ENCODE measurements at regions not wholly inside any gene's neighbourhood (a gene's known extent, or its start where the extent isn't known, plus 50 kb on each side); places are given as distances from the start of the nearest gene placed in this dataset.

- DNase-seq = no peak
Observed at GRCh38 chr17:33904476-33904875, 350.6 kb upstream of the CCL2 start.

DNA sequence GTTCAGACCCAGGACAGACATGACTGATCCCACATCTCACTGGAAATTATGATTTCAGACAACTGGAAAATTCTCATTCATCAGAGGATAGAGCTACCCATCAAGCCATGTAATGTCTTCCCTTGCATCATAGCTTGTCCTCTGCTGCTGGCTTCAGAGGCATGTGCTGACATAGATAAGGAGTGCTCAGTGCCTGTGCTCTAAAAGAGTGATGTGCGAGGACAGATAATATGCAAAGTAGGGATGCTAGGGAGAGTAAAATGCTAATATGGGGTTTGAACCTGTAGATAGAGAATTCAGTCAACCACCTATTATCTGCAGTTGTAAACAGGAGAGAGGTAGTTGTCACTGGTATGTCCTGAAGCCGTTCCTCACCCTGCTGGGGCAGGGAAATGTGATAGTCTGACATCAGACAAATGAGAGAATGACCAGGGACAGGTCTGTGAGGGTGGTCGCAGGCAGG, 349.7 kb upstream of the CCL2 start:
- TF ChIP-seq, protein P1, sequence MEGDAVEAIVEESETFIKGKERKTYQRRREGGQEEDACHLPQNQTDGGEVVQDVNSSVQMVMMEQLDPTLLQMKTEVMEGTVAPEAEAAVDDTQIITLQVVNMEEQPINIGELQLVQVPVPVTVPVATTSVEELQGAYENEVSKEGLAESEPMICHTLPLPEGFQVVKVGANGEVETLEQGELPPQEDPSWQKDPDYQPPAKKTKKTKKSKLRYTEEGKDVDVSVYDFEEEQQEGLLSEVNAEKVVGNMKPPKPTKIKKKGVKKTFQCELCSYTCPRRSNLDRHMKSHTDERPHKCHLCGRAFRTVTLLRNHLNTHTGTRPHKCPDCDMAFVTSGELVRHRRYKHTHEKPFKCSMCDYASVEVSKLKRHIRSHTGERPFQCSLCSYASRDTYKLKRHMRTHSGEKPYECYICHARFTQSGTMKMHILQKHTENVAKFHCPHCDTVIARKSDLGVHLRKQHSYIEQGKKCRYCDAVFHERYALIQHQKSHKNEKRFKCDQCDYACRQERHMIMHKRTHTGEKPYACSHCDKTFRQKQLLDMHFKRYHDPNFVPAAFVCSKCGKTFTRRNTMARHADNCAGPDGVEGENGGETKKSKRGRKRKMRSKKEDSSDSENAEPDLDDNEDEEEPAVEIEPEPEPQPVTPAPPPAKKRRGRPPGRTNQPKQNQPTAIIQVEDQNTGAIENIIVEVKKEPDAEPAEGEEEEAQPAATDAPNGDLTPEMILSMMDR (IDR thresholded peaks at IDR 0.05) = no peak
- Mint-ChIP-seq H3K27me3 (ENCODE audit: low read depth in 3 of 3) (peaks cover 0 to 16% (median 9%) of the 10 kb centered on the region in 3 donors), H3K36me3 (no peaks in the 10 kb centered on the region), H3K27ac (no peak overlapping the region), H3K9me3 (no peaks in the 10 kb centered on the region), H3K4me3 (no peak overlapping the region), H3K4me1 (no peaks in the 10 kb centered on the region)
- Histone ChIP-seq H3K79me2 (ENCODE audit: insufficient read depth, low read length) (no peaks in the 10 kb centered on the region), H3K27ac (ENCODE audit: low read depth in 1 of 2, low read length in 2 of 2) (no peak overlapping the region), H3K9ac (ENCODE audit: insufficient read depth, low read length, poor library complexity, severe bottlenecking) (no peak overlapping the region), H3K9me3 (replicated peaks in 1 of 2; ENCODE audit: control insufficient read depth in 1 of 2, insufficient read depth in 1 of 2, low read length in 2 of 2) (no peaks in the 10 kb centered on the region), H3K4me1 (ENCODE audit: control insufficient read depth in 1 of 2, insufficient read depth in 2 of 2, low read length in 2 of 2) (no peaks in the 10 kb centered on the region), H4K20me1 (ENCODE audit: insufficient read depth, low read length) (no peaks in the 10 kb centered on the region), H2AFZ (ENCODE audit: insufficient read depth, low read depth, low read length, poor library complexity, severe bottlenecking) (no peak overlapping the region), H3K4me2 (replicated peaks; ENCODE audit: extremely low read depth, low read length, poor library complexity, severe bottlenecking) (no peak overlapping the region), H3K36me3 (replicated peaks in 1 of 2; ENCODE audit: control insufficient read depth in 1 of 2, insufficient read depth in 2 of 2, low read length in 2 of 2) (no peaks in the 10 kb centered on the region), H3K27me3 (ENCODE audit: control insufficient read depth in 2 of 2, insufficient read depth in 2 of 2, low read length in 2 of 2) (peaks cover 2 to 3% of the 10 kb centered on the region in 2 donors), H3K4me3 (replicated peaks in 1 of 3; ENCODE audit: low read depth in 2 of 3, low read length in 3 of 3) (no peak overlapping the region)
- intact Hi-C loops (cut with micrococcal nuclease) = no loop called here
- no peak for DNase-seq
- WGBS (ENCODE audit: insufficient coverage) = 94% methylated on average over 2 of the region's 3 CpGs

More at GRCh38 chr17:33904476-33904875, 350.6 kb upstream of the CCL2 start:
- no peaks in the 10 kb centered on the region for H3K4me1 Mint-ChIP-seq
- TF ChIP-seq, protein P1 (IDR thresholded peaks at IDR 0.05) = no peak
- H3K79me2 ChIP-seq (ENCODE audit: insufficient read depth, low read length) = no peaks in the 10 kb centered on the region
- no peak overlapping the region for H3K27ac ChIP-seq (ENCODE audit: low read depth in 1 of 2, low read length in 2 of 2)
- no peak overlapping the region for H3K4me3 ChIP-seq (replicated peaks in 1 of 3; ENCODE audit: low read depth in 2 of 3, low read length in 3 of 3)
- 100% methylated on average over 1 of the region's 4 CpGs for WGBS (ENCODE audit: insufficient coverage)
- intact Hi-C loops (cut with micrococcal nuclease) = no loop called here
- no peak overlapping the region for H3K4me3 Mint-ChIP-seq
- peaks cover 0 to 16% (median 9%) of the 10 kb centered on the region in 3 donors for H3K27me3 Mint-ChIP-seq (ENCODE audit: low read depth in 3 of 3)
- no peaks in the 10 kb centered on the region for H3K36me3 Mint-ChIP-seq
- no peak overlapping the region for H3K27ac Mint-ChIP-seq
- no peak overlapping the region for H3K9ac ChIP-seq (ENCODE audit: insufficient read depth, low read length, poor library complexity, severe bottlenecking)
- H4K20me1 ChIP-seq (ENCODE audit: insufficient read depth, low read length) = no peaks in the 10 kb centered on the region
- H3K9me3 ChIP-seq (replicated peaks in 1 of 2; ENCODE audit: control insufficient read depth in 1 of 2, insufficient read depth in 1 of 2, low read length in 2 of 2) = no peaks in the 10 kb centered on the region
- H2AFZ ChIP-seq (ENCODE audit: insufficient read depth, low read depth, low read length, poor library complexity, severe bottlenecking) = no peak overlapping the region
- H3K4me2 ChIP-seq (replicated peaks; ENCODE audit: extremely low read depth, low read length, poor library complexity, severe bottlenecking) = no peak overlapping the region
- peaks cover 2 to 3% of the 10 kb centered on the region in 2 donors for H3K27me3 ChIP-seq (ENCODE audit: control insufficient read depth in 2 of 2, insufficient read depth in 2 of 2, low read length in 2 of 2)
- no peaks in the 10 kb centered on the region for H3K36me3 ChIP-seq (replicated peaks in 1 of 2; ENCODE audit: control insufficient read depth in 1 of 2, insufficient read depth in 2 of 2, low read length in 2 of 2)
- no peaks in the 10 kb centered on the region for H3K9me3 Mint-ChIP-seq
- H3K4me1 ChIP-seq (ENCODE audit: control insufficient read depth in 1 of 2, insufficient read depth in 2 of 2, low read length in 2 of 2) = no peaks in the 10 kb centered on the region

All from CD14-positive monocyte (primary cell).